HepG2 (cell line): ENCODE measurements at regions not wholly inside any gene's neighbourhood (a gene's known extent, or its start where the extent isn't known, plus 50 kb on each side); places are given as distances from the start of the nearest gene placed in this dataset.

Experiments
- ARID5B ChIP-seq: IDR thresholded peaks from 2 replicates; pipeline ENCODE4 v1.4.0; 2020; ENCODE audit warnings: mild to moderate bottlenecking, missing genetic modification reagents
- ATAD3A ChIP-seq: sonication (generic); formaldehyde crosslinking; IDR thresholded peaks from 2 replicates; pipeline ENCODE4 v1.4.0; 2020; ENCODE audit warnings: missing genetic modification reagents
- HMGXB3 ChIP-seq: sonication (generic); formaldehyde crosslinking; IDR thresholded peaks from 2 replicates; pipeline ENCODE4 v1.4.0; 2020; ENCODE audit warnings: missing genetic modification reagents, borderline replicate concordance
- HOXA9 ChIP-seq: sonication (generic); formaldehyde crosslinking; IDR thresholded peaks from 2 replicates; pipeline ENCODE4 v1.8.1; 2022; ENCODE audit warnings: missing genetic modification reagents, mild to moderate bottlenecking, moderate library complexity, borderline replicate concordance
- NCOR1 ChIP-seq: fragments of 200-600 bp; sonication (generic); IDR thresholded peaks from 2 replicates; pipeline ENCODE4 v1.7.0; 2017; ENCODE audit warnings: antibody characterized with exemption, low read length, borderline replicate concordance
- NFYC ChIP-seq: IDR thresholded peaks from 2 replicates; pipeline ENCODE4 v1.6.1; 2016; ENCODE audit warnings: missing genetic modification reagents, missing compliant biosample characterization
- RFXANK ChIP-seq: IDR thresholded peaks from 2 replicates; pipeline ENCODE4 v1.6.1; 2016
- SP2 ChIP-seq: sonication (generic); formaldehyde crosslinking; IDR thresholded peaks from 2 replicates; pipeline ENCODE4 v1.5.1; 2020; ENCODE audit warnings: mild to moderate bottlenecking, missing genetic modification reagents
- TRIM24 ChIP-seq: sonication (generic); formaldehyde crosslinking; IDR thresholded peaks from 2 replicates; pipeline ENCODE4 v1.8.0; 2022; ENCODE audit warnings: mild to moderate bottlenecking, missing genetic modification reagents
- ZBTB4 ChIP-seq: sonication (generic); formaldehyde crosslinking; IDR thresholded peaks from 2 replicates; pipeline ENCODE4 v1.4.0; 2020; ENCODE audit warnings: missing genetic modification reagents, mild to moderate bottlenecking, borderline replicate concordance
- ZFP36L2 ChIP-seq: sonication (generic); formaldehyde crosslinking; IDR thresholded peaks from 2 replicates; pipeline ENCODE4 v1.4.0; 2020; ENCODE audit warnings: missing genetic modification reagents
- ZNF770 ChIP-seq: sonication (generic); formaldehyde crosslinking; IDR thresholded peaks from 2 replicates; pipeline ENCODE4 v1.5.0; 2020; ENCODE audit warnings: mild to moderate bottlenecking, missing genetic modification reagents
- ZSCAN31 ChIP-seq: sonication (generic); formaldehyde crosslinking; IDR thresholded peaks from 2 replicates; pipeline ENCODE4 v1.5.0; 2020; ENCODE audit warnings: low read depth, mild to moderate bottlenecking, missing genetic modification reagents

GRCh38 chr5:74993743-74994142 lies 58.6 kb downstream of the GCNT4 start (continued):
- no peak for TF ChIP-seq ZBTB4 (CRISPR knock-in tag)
- no peak for TF ChIP-seq TRIM24 (CRISPR knock-in tag)
- TF ChIP-seq ARID5B (CRISPR knock-in tag): no peak
- TF ChIP-seq ZFP36L2 (CRISPR knock-in tag): no peak
- no peak for TF ChIP-seq ZNF770 (CRISPR knock-in tag)
- TF ChIP-seq ZSCAN31 (CRISPR knock-in tag): no peak
- TF ChIP-seq SP2 (CRISPR knock-in tag): no peak
- TF ChIP-seq RFXANK (CRISPR knock-in tag): no peak
- TF ChIP-seq ATAD3A (CRISPR knock-in tag): no peak
- TF ChIP-seq HMGXB3 (CRISPR knock-in tag): peak; percentile 93
- TF ChIP-seq NCOR1: no peak
- no peak for TF ChIP-seq HOXA9 (CRISPR knock-in tag)
- 0 out of 2 replicates have a peak, but pooled peaks have one; percentile 40 for TF ChIP-seq NFYC (CRISPR knock-in tag)
